Caco-2 (cell line): ENCODE measurements at regions not wholly inside any gene's neighbourhood (a gene's known extent, or its start where the extent isn't known, plus 50 kb on each side); places are given as distances from the start of the nearest gene placed in this dataset.

Experiments
- BruUV-seq: library from RNA; stranded (reverse); fragments of 400-500 nt; replicated peaks from 2 replicates; lab custom pipeline; 2021; lab: Mats Ljungman, UMichigan
- CTCF ChIA-PET: fragments of 300-600 bp; sonication (Branson Sonifier 250); formaldehyde crosslinking; loops from one replicate; lab custom pipeline; 2022; ENCODE audit warnings: antibody characterized with exemption; lab: Charles Lee
- POLR2A ChIA-PET: fragments of 300-600 bp; sonication (Branson Sonifier 250); formaldehyde crosslinking; loops from one replicate; lab custom pipeline; 2022; ENCODE audit warnings: antibody characterized with exemption; lab: Charles Lee
- DNase-seq, 2 experiments: peaks; one replicate each; pipeline versions ENCODE4 v3.0.0 to v3.0.0-alpha.2; 2020 to 2022
- H3K27me3 ChIP-seq: replicated peaks from 2 replicates; pipeline ENCODE4 v1.6.0; 2011; ENCODE audit warnings: low read length; ENCODE audit not compliant: control insufficient read depth, insufficient read depth
- H3K36me3 ChIP-seq: 2 replicates; pipeline ENCODE4 v1.5.1; 2011; ENCODE audit warnings: low read length; ENCODE audit not compliant: control insufficient read depth, insufficient read depth
- H3K4me1 ChIP-seq: fragments of 250-450 bp; sonication (Bioruptor Pico); 2 replicates; pipeline ENCODE4 v1.5.1; 2020; ENCODE audit warnings: mild to moderate bottlenecking
- H3K4me3 ChIP-seq: 2 replicates; pipeline ENCODE4 v1.5.1; 2011; ENCODE audit warnings: low read depth, mild to moderate bottlenecking, control low read depth, low read length
- H3K9me3 ChIP-seq: fragments of 250-450 bp; sonication (Bioruptor Pico); 2 replicates; pipeline ENCODE4 v1.5.1; 2020; ENCODE audit warnings: mild to moderate bottlenecking, moderate library complexity
- H3K27ac Mint-ChIP-seq: one replicate; pipeline ENCODE4 v1.8.0; 2022; ENCODE audit warnings: mixed read lengths; ENCODE audit not compliant: unreplicated experiment
- H3K27me3 Mint-ChIP-seq: one replicate; pipeline ENCODE4 v1.8.0; 2022; ENCODE audit warnings: mixed read lengths; ENCODE audit not compliant: insufficient read depth, unreplicated experiment
- H3K36me3 Mint-ChIP-seq: one replicate; pipeline ENCODE4 v1.8.0; 2022; ENCODE audit warnings: mild to moderate bottlenecking, mixed read lengths; ENCODE audit not compliant: insufficient read depth, unreplicated experiment
- H3K4me1 Mint-ChIP-seq: one replicate; pipeline ENCODE4 v1.8.0; 2022; ENCODE audit warnings: low read depth, mixed read lengths; ENCODE audit not compliant: unreplicated experiment
- H3K4me3 Mint-ChIP-seq: one replicate; pipeline ENCODE4 v1.8.0; 2022; ENCODE audit warnings: mild to moderate bottlenecking, moderate library complexity, mixed read lengths; ENCODE audit not compliant: unreplicated experiment
- H3K9me3 Mint-ChIP-seq: one replicate; pipeline ENCODE4 v1.8.0; 2022; ENCODE audit warnings: mixed read lengths; ENCODE audit not compliant: unreplicated experiment
- intact Hi-C: fragments of 100-400 bp; cut with micrococcal nuclease; formaldehyde crosslinking; loops from one replicate; pipeline ENCODE4 v1.10.0; 2022; ENCODE audit not compliant: unreplicated experiment
- TF ChIP-seq, protein P1 (sequence below), 2 experiments: fragments of 200-600 bp in 1 of 2; IDR thresholded peaks; 1 replicate in 1 of 2; 2 replicates in 1 of 2; pipeline versions ENCODE4 v1.5.1 to v1.8.0; 2011 to 2022; ENCODE audit warnings: antibody characterized with exemption in 1 of 2, control low read depth in 1 of 2, inconsistent platforms in 1 of 2, low read depth in 1 of 2, low read length in 1 of 2, mild to moderate bottlenecking in 1 of 2, moderate library complexity in 1 of 2; ENCODE audit not compliant: insufficient read depth in 1 of 2, severe bottlenecking in 1 of 2, unreplicated experiment in 1 of 2

- ChIA-PET CTCF (no interaction called here), POLR2A (no interaction called here)
- no peaks in the 10 kb centered on the region for H3K36me3 Mint-ChIP-seq
- H3K9me3 Mint-ChIP-seq: no peaks in the 10 kb centered on the region
- no peak for DNase-seq
- no TSS peak for BruUV-seq
- TF ChIP-seq, protein P1, sequence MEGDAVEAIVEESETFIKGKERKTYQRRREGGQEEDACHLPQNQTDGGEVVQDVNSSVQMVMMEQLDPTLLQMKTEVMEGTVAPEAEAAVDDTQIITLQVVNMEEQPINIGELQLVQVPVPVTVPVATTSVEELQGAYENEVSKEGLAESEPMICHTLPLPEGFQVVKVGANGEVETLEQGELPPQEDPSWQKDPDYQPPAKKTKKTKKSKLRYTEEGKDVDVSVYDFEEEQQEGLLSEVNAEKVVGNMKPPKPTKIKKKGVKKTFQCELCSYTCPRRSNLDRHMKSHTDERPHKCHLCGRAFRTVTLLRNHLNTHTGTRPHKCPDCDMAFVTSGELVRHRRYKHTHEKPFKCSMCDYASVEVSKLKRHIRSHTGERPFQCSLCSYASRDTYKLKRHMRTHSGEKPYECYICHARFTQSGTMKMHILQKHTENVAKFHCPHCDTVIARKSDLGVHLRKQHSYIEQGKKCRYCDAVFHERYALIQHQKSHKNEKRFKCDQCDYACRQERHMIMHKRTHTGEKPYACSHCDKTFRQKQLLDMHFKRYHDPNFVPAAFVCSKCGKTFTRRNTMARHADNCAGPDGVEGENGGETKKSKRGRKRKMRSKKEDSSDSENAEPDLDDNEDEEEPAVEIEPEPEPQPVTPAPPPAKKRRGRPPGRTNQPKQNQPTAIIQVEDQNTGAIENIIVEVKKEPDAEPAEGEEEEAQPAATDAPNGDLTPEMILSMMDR (IDR thresholded peaks at IDR 0.05; ENCODE audit: insufficient read depth in 1 of 2, low read depth in 1 of 2, low read length in 1 of 2, severe bottlenecking in 1 of 2, unreplicated experiment in 1 of 2): no peak
- H3K4me3 Mint-ChIP-seq: no peak overlapping the region
- H3K4me1 ChIP-seq: no peaks in the 10 kb centered on the region
- no peaks in the 10 kb centered on the region for H3K9me3 ChIP-seq
- intact Hi-C loops: no loop called here
- H3K27ac Mint-ChIP-seq: no peak overlapping the region
- H3K27me3 ChIP-seq: no peaks in the 10 kb centered on the region
- H3K4me3 ChIP-seq: no peak overlapping the region
- H3K27me3 Mint-ChIP-seq: no peaks in the 10 kb centered on the region
- H3K36me3 ChIP-seq: no peaks in the 10 kb centered on the region
- no peaks in the 10 kb centered on the region for H3K4me1 Mint-ChIP-seq
These were observed 326.8 kb upstream of the ROBO1 start for GRCh38 chr3:80094589-80094988.

- Histone ChIP-seq H3K9me3 (no peaks in the 10 kb centered on the region), H3K4me1 (no peaks in the 10 kb centered on the region), H3K36me3 (no peaks in the 10 kb centered on the region), H3K27me3 (no peaks in the 10 kb centered on the region), H3K4me3 (no peak overlapping the region)
- Mint-ChIP-seq H3K4me1 (no peaks in the 10 kb centered on the region), H3K27me3 (no peaks in the 10 kb centered on the region), H3K9me3 (no peaks in the 10 kb centered on the region), H3K27ac (no peak overlapping the region), H3K4me3 (no peak overlapping the region), H3K36me3 (no peaks in the 10 kb centered on the region)
- TF ChIP-seq, protein P1 (IDR thresholded peaks at IDR 0.05; ENCODE audit: insufficient read depth in 1 of 2, low read depth in 1 of 2, low read length in 1 of 2, severe bottlenecking in 1 of 2, unreplicated experiment in 1 of 2): no peak
- intact Hi-C loops: no loop called here
- BruUV-seq: no TSS peak
- ChIA-PET POLR2A (no interaction called here), CTCF (no interaction called here)
- DNase-seq: no peak
These were observed 320.0 kb upstream of the ROBO1 start for GRCh38 chr3:80087767-80088166.

- no TSS peak for BruUV-seq
- Histone ChIP-seq H3K9me3 (no peaks in the 10 kb centered on the region), H3K4me3 (no peak overlapping the region), H3K36me3 (no peaks in the 10 kb centered on the region), H3K27me3 (no peaks in the 10 kb centered on the region), H3K4me1 (no peaks in the 10 kb centered on the region)
- H3K27me3 Mint-ChIP-seq: no peaks in the 10 kb centered on the region
- ChIA-PET CTCF (no interaction called here), POLR2A (no interaction called here)
- H3K4me3 Mint-ChIP-seq: no peak overlapping the region
- H3K4me1 Mint-ChIP-seq: no peaks in the 10 kb centered on the region
- no peak for DNase-seq
- no peaks in the 10 kb centered on the region for H3K9me3 Mint-ChIP-seq
- no peaks in the 10 kb centered on the region for H3K36me3 Mint-ChIP-seq
- TF ChIP-seq, protein P1 (IDR thresholded peaks at IDR 0.05; ENCODE audit: insufficient read depth in 1 of 2, low read depth in 1 of 2, low read length in 1 of 2, severe bottlenecking in 1 of 2, unreplicated experiment in 1 of 2): no peak
- no peak overlapping the region for H3K27ac Mint-ChIP-seq
- intact Hi-C loops: no loop called here
These were observed 318.6 kb upstream of the ROBO1 start for GRCh38 chr3:80086426-80086825.
